NCI-H524 treated with DMSO at 0.1 percent for 48 hours (cell line): ENCODE measurements at regions not wholly inside any gene's neighbourhood (a gene's known extent, or its start where the extent isn't known, plus 50 kb on each side); places are given as distances from the start of the nearest gene placed in this dataset.

Experiments used
- DNase-seq: peaks from one replicate; lab custom pipeline; 2025; lab: John Stamatoyannopoulos, UW

DNA sequence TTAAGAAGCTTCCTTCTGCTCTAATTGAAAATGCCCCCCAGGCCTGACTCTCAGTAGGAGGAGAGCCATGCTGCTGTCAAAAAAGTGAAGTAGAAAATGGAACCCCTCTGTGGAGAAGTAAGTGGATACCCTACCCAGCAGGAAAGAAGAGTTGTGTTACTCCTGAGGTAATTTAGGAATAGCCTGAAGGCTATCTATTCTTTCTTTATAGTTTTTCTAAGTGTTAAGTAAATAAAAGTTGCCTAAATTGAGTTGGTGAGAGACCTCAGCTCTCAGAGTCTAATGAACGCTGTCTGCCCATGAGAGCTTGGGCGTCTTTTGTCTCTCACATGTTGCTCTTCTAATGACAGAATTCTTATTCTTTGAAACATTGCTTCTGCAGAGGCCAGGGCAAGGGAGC is 116.2 kb downstream of the NSUN3 start:
- DNase-seq = no peak

DNA sequence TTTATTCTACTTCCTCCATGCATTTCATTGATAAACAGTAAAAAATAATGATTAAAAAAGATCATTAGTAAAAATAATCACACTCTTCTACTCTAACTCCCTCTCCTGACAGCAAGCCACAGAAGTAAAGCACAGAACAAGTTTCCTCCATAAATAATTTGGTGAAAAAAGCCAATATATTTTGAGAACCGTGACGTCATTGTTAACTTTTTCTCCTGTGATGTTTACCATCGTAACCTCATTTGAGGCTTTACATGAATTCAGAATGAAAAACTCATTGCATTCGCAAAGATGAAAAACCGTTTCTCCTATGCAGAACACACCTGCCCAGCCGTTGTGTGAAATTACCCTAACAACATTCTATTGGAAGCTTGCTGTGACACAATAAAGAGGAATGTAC is 120.7 kb downstream of the NSUN3 start:
- no peak for DNase-seq

DNA sequence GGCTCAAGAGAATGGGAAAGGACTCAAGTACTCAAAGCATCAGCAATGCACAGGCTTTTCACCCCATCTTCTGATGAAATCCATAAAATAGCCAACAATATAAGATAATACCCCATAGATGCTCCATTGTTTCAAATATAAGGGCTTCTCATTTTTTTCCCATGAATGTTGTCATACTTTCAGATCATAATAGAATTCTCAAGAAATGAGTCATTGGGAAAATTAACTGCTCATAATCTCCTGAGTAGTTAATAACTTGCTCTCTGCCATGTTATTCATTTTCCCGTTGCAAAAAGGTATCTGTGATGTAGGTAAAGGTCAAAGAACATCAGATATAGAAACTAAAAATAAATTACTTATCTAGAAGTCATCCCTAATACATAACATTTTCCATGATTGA is 121.9 kb downstream of the NSUN3 start:
- DNase-seq = no peak

DNA sequence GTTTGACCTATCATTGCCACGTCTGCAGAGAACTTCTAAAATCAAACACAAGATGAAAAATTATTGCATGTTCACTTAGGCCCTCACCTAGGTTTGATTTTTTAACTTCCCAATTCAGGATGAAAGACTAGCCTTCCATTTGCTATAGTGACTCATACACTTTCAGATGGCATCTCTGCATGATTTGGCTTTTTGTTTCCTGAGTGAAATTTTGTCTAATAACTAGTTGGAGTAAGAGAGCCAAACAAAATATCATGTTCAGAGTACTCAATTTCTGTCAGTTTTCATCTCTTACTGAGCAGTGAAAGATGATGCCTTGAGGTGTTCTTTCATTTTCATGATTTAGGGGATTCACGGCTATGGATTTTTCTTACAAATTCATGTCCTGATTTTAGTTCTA is 122.9 kb downstream of the NSUN3 start:
- DNase-seq = no peak

DNA sequence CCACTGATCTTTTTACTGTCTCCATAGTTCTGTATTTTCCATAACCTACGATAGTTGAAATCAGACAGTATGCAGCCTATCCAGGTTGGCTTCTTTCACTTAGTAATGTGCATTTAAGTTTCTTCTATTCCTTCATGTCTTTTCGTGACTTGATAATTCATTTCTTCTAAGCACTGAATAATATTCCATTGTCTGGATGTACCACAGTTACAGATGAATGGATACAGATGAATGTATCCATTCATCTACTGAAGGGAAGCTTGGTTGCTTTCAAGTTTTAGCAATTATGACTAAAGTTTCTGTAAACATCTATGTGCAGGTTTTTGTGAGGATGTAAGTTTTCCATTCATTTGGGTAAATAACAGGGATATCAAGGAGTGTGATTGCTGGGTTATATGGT is 124.8 kb downstream of the NSUN3 start:
- no peak for DNase-seq

DNA sequence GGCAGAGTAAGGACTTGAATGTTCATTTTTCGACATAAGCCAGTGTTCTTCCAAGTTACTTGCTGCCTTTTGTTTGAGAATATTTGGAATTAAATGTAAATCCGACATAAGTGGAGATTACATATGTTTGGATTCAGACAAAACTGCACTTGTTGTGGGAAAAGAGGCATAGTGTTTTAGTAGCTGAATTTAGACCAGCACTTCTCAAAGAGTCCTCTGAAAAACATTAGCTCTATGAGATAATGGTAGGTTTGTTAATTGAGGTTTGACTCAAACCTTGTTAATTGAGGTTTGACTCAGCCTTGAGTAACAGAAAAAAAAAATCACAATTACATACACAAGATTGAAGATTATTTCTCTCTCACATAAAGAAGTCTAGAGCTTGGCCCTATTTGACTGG is 132.5 kb downstream of the NSUN3 start:
- DNase-seq = no peak

DNA sequence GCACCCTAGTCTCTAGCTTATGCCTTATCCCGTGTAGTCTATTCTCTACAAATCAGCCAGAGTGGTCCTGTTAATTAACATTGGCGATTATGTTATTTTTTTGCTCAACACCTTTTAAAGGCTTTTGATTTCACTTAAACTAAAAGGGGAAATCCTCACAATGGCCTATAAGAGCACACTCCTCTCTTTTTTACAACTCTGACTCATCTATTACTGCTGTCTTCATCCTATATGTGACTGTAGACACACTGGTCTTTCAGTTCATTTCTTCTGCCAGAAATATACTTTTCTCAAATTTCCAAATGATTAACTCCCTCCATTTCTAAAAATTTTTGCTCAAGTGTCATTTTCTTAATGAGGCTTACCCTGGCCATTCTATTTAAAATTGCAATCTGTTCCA is 143.4 kb downstream of the NSUN3 start:
- DNase-seq = no peak

DNA sequence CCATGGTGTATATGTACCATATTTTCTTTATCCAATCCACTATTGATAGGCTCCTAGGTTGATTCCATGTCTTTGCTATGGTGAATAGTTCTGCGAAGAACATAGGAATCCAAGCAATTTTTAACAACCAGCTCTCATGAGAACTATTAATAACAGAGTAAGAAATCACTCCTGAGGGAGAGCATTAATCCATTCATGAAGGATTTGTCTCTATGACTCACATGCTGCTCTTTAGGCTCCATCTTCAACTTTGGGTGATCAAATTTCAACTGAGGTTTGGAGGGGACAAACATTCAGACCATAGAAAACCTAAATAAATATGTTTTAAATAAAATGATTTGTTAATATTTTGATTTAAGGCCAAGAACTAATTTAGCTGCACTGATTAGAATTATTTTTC is 147.4 kb downstream of the NSUN3 start:
- no peak for DNase-seq

DNA sequence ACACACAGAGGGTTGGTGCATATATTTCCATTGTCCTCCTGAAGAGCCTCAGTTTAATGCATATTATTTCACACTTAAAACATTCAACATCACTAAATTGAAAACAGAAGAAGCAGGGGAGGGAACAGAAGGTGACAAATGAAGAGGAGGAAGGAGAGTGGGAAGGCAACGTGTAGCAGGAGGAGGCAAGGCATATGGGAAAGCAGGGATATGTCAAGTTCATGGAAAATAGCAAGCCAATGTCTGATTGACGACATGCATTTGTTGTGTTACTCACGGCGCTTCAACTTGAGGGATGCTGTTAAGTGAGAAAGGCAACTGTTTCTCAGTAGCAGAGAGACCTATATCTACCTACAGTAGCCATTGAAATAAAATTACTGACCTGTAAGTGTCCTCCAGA is 154.5 kb downstream of the NSUN3 start:
- DNase-seq = no peak

DNA sequence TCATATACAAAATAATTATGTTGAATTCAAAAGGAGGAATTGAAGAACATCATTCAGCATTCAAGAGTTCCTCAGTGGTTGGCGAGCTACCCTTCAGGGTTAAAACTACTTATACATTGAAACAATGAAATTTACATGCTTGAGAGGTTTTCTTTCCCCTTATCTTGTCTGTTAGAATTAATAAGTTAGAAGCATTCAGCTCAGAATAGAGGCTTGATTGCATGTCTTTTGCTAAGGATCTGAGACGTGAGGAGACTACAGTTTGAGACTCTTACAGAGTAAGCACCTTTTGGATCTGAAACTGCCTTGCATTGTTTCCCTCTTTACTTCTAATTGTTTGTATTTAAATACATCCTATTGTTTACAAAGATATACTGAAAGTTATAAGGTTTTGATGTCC is 157.6 kb downstream of the NSUN3 start:
- no peak for DNase-seq

DNA sequence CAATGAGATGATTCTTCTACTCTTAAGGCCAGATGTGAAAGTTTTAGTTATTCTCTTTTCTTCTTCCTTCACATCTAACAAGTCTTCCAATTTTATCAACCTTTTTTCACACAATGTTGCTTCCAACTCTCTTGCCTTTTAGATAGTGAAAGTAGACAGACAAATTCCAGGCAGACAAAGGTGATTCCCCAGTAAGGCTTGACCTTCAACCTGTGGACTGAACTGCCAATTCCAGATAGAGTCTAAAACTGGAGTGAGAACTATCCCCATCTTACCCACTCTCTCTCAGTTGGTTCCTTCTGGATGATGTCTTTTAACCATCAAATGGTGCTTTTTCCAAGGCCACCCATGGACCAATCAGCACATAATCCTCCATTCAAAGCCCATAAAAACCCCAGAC is 159.0 kb downstream of the NSUN3 start:
- DNase-seq = no peak

DNA sequence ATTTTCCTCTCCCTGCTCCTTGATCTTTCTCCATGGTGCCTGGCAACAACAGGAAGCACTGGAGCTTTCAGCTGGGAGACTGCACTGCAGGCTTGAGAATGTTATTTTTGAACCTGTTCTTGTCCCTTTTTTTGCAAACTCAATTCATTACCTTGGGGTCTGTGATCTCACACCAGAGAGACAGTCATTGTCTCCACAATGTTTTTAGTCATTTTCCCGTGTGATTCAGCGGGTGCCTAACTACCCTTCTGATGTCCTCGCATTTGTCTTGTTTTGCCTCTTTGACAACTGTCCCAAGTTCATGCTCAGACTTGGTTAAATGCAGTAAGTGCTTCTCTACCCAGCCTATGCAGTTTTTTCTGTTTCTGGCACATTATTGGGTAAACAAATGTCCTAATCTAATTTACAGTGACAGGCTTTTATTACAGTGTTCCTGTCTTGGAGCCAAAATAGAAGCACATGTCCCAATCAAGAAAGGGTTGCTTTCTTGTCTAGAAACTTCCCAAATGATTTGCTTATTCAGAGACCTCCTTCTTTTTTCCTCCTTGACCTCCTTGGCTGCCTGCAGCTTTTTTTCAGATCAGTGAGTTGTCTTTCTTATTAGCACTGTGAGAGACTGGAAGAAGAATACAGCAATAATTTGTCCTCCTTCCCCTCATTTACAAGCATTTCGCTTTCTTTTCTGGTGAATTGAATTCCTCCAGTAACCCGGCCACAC is 162.4 kb downstream of the NSUN3 start:
- no peak for DNase-seq

DNA sequence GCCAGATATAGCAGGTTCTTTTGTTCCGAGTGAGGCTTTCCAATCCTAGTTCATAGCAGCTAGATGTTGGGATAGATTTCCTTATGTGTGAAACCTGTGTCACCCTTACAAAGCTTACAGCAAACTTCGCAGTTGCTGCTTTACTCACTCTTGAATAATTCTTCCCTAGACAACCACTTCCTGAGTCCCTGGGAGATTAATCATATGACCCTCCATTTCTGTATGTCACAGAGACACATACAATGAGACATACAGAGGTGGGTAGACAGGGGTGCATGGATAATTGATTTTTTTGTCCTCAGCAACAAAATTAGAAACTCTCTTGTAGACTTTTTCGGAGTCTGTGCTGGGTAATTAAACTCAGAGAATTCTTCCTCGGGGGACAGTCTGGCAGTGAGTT is 163.2 kb downstream of the NSUN3 start:
- no peak for DNase-seq

DNA sequence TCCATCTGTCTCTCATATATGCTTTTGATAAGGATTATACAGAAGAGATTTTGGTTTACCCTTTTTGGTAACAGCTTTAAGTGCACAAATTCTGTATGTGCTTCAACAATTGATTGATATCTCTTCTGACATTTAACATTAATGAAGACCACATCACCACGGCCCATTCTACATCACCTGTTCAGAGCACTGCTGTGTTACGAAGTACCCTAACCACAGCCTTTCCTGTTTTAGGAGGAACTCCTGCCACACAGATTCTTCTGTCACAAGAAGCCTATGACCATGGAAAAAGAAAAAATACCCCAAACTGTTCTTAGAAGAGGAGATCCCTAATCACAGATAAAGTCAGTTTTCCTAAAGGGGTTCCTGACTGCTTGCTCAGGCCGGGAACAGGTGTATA is 170.1 kb downstream of the NSUN3 start:
- DNase-seq = no peak

DNA sequence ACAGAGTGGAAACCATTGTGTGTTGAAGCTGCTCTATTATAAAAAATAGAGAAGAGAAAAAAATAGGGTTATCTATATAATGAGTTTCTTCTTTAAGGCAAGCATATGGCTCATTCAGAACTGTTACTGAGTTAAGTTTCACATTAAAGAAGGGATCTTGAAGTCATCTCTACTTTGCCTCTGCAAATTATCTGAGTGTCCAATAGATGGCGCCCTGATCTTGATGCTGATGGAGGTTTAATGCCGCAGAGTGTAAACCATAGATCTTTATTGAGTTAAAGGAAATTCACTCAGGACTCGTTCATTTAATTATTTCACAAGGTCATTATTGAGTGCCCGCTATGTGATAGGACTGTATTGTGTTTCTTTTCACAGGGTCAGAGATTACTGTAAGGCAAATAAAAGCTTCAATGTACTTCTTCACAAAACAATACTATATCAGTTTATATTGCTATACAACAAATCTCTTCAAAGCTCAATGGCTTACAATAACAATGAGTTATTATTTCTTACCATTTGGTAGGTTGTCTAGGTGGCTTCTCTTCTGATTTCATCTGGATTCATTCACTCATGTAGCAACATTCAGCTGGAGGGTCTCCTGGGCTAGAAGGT is 171.4 kb downstream of the NSUN3 start:
- DNase-seq = no peak

DNA sequence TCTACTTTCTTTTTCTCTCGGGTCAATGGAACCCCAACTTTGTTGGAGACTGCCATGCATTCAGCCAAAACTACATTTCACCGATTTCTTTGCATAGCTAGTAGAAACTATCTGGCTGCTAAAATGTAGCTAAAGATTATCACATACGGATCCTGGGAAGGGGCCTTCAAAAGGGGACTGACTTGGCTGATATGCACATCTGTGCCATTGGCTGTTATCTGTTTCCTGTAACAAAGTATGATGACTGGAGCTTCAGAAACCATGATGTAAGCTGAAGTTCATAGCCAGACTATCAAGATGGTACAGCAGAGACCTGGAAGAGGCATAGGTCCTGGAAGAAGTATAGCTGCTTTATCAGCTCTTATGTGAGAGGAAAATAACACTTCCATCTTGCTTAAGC is 179.1 kb downstream of the NSUN3 start:
- no peak for DNase-seq

DNA sequence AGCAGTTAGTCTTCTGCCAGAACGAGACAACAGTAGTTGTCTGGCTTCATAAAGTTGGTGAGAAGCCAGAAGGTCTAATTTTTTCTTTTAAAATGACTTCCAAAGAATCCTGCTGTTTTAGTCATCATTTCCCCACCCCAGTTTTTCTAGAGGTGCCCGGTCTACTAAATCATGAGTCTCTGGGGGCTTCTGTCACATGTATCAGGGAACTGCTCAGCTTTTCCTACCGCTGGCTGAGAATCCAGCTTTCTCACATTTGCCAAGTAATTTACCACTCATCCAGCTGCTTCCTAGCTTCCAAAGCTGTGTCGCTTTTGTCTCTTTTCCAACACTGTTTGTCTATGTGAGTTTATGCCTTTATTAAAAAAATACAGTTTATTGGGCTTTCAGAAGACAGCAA is 183.3 kb downstream of the NSUN3 start:
- no peak for DNase-seq

DNA sequence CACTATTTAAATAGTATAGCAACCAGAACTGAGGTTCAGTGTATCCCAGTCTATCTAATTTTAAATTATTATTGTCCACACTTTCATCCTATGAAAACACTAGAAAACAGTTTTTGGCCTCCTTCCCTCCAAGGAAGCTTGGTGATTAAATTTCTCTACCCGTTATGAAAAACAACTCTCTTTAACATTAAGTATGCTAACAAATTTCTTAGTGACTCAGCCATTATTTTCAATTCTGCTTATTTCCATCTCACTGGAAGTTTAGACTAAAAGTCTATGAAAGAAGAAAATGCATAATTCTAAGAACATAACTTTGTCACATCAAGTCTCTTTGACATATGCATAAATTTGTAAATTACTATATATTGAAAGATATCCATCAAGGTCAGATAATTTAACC is 185.2 kb downstream of the NSUN3 start:
- DNase-seq = no peak

DNA sequence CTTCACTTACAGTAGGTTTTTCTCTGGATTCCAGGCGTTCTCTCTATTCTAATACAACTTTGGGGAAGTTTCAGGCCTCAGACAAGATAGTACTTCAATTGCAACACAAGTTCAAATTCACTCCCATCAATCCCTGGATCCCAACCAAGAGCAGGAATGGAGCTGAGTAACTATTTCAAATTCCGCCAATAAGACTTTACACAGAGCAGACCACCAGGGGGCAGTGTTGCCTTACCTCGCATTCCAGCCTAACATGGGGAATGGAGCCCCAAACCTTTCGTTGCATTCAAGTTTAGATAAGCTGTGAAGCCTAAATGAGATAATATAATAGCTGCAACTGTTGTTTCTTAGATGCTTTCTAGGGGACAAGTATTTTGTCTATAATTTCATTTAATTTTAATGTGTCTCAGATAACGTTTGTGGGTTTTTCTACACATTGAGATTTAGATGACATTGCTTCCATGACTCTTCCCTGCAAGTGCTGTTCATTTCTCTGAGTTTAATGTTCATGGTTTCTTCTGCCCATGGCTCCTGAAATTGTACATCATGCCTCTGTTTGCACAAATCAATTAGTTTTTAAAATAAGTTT is 186.7 kb downstream of the NSUN3 start:
- peak; percentile 53 for DNase-seq

DNA sequence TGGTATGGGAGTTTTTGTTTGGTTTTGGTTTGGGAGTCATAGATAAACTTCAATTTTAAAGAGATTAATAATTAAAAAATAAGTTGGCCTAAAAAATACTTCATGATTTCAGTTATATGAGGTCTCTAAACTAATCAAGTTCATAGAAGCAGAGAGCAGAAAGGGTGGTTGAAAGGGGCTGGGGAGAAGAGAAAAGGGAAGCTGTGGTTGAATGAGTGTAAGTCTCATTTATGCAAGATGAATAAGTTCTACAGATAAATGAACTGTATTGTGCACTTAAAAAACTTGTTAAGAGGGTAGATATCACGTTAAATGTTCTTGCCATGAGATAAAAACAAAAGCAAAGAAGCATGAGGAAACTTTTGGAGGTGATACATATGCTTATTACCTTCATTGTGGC is 188.7 kb downstream of the NSUN3 start:
- no peak for DNase-seq

DNA sequence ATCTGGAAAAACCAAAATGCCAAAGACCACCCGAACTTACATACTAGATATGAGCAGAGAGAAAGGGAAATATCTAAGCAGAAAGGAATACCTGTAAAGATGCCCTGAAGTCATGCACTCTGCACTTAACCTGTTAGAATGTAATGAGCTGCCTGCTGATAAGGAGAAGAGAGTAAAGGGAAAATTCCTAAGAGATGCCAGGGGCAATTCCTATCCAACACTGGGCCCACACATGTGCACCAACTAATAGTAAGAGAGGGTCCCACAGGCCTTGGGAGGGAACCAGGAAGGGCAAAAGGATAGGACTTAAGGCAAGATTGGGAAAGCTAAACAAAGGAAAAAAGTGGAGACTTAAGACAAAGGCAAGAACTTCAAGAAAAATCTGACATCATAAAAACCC is 189.5 kb downstream of the NSUN3 start:
- no peak for DNase-seq

DNA sequence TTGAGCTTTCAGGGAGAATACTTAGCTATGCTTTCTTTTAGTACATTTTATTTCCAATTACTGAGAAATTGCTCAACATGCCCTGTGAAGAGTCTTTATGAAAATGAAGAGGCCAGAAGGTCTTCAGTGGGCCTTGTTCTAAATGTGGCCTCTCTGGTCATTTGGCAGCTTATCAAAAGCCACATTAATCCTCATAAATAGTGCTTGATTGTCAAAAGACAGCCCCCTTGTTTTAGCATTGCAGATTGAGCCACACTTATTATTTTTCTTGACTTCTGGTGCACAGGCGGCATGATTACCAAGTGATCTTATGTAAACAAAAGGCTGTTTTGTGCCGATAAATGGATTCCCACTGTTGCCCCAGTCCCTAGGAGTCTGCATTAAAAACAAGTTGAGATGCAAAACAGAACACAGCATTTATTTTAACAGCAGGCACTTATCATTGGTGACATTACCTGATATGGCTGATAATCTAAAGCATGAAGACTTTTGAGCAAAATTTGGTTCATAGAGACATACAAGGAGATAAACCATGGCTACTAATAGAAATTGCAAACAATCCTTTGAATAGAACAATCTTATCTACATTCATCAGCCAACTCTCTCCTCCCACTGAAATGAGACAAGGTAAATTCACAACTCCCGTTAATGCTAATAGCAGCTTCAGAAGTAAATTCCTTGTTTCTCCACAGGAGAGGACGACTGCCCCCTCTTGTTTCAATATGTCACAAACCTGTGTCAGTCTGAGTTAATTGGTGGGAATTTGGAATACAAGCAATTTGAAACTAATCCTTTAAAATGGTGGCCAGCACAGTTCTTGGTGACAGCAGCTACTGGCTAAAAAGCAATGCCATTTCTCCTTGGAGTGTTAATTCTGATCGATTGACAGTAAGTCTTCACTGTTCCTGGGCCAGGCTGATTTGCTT is 194.3 kb downstream of the NSUN3 start:
- peak; percentile 64 for DNase-seq

DNA sequence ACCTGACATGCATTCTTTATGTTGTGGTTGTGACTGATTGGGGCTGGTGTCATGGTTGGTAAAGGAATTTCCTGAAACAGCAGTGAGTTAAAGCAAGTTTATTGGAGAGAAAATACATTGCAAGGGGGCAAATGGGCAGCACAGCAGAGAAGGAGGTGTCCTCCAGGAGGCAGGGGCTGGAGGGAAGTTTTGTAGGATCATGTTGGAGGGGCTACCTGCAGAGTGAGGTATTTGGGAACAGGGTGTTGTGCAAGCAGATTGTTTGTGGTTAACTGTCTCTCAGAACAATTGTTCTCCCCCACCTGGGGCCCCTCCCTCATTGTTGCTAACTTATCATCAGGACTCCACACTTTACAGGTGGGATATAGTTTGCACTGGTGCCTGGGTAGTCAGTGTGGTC is 196.0 kb downstream of the NSUN3 start:
- DNase-seq = no peak
